Neural cell (in vitro differentiated cells): ENCODE measurements at regions not wholly inside any gene's neighbourhood (a gene's known extent, or its start where the extent isn't known, plus 50 kb on each side); places are given as distances from the start of the nearest gene placed in this dataset.

Experiments used
- H2AFZ ChIP-seq: fragments of 200-600, 300-800 bp; sonication (generic), shearing (Covaris generic); 2 replicates; pipeline ENCODE4 v1.6.0; 2014; ENCODE audit warnings: low read depth, mild to moderate bottlenecking, antibody characterized with exemption, low read length, moderate library complexity
- H3F3A ChIP-seq: fragments of 200-600 bp; shearing (Covaris generic); 2 replicates; pipeline ENCODE4 v1.6.1; 2016; ENCODE audit warnings: mild to moderate bottlenecking, moderate library complexity, mixed read lengths, antibody characterized with exemption, low read length; ENCODE audit not compliant: insufficient read depth, poor library complexity, severe bottlenecking
- H3K27ac ChIP-seq: fragments of 200-600, 300-800 bp; sonication (generic), shearing (Covaris generic); 2 replicates; pipeline ENCODE4 v1.5.1; 2014; ENCODE audit warnings: mild to moderate bottlenecking, low read length, moderate library complexity
- H3K27me3 ChIP-seq: fragments of 300-800, 200-600 bp; sonication (generic), shearing (Covaris generic); 2 replicates; pipeline ENCODE4 v1.6.0; 2014; ENCODE audit warnings: mild to moderate bottlenecking, low read depth, low read length, moderate library complexity; ENCODE audit not compliant: insufficient read depth
- H3K36me3 ChIP-seq: fragments of 300-800, 200-600 bp; sonication (generic), shearing (Covaris generic); 2 replicates; pipeline ENCODE4 v1.5.1; 2014; ENCODE audit warnings: mild to moderate bottlenecking, antibody characterized with exemption, low read length, moderate library complexity; ENCODE audit not compliant: insufficient read depth
- H3K4me2 ChIP-seq: fragments of 300-800, 200-600 bp; sonication (generic), shearing (Covaris generic); 2 replicates; pipeline ENCODE4 v1.6.0; 2014; ENCODE audit warnings: mild to moderate bottlenecking, low read length
- H3K4me3 ChIP-seq: fragments of 300-800, 200-600 bp; sonication (generic), shearing (Covaris generic); 2 replicates; pipeline ENCODE4 v1.5.1; 2014; ENCODE audit warnings: mild to moderate bottlenecking, low read length, moderate library complexity
- H3K79me2 ChIP-seq: fragments of 200-600 bp; shearing (Covaris generic); replicated peaks from 2 replicates; pipeline ENCODE4 v1.6.0; 2014; ENCODE audit warnings: mild to moderate bottlenecking, low read length, moderate library complexity; ENCODE audit not compliant: insufficient read depth
- H3K9ac ChIP-seq: fragments of 300-800, 200-600 bp; sonication (generic), shearing (Covaris generic); 2 replicates; pipeline ENCODE4 v1.6.1; 2016; ENCODE audit warnings: mild to moderate bottlenecking, low read length, mixed read lengths
- H3K9me2 ChIP-seq: fragments of 200-600 bp; shearing (Covaris generic); 2 replicates; pipeline ENCODE4 v1.6.1; 2016; ENCODE audit warnings: mild to moderate bottlenecking, low read length, mixed read lengths; ENCODE audit not compliant: insufficient read depth
- H3K9me3 ChIP-seq: fragments of 200-600, 300-800 bp; sonication (generic), shearing (Covaris generic); 2 replicates; pipeline ENCODE4 v1.6.1; 2016; ENCODE audit warnings: mild to moderate bottlenecking, mixed run types, low read length, moderate library complexity, mixed read lengths
- H4K20me1 ChIP-seq: fragments of 200-600 bp; shearing (Covaris generic); 2 replicates; pipeline ENCODE4 v1.6.1; 2016; ENCODE audit warnings: mild to moderate bottlenecking, mixed run types; ENCODE audit not compliant: insufficient read depth
- CTCF ChIP-seq: fragments of 450-650 bp; IDR thresholded peaks from 2 replicates; pipeline ENCODE4 v1.5.1; 2014; ENCODE audit warnings: antibody characterized with exemption, mild to moderate bottlenecking, moderate library complexity; ENCODE audit not compliant: poor library complexity, severe bottlenecking
- EP300 ChIP-seq: fragments of 450-650 bp; conservative IDR thresholded peaks from 2 replicates; pipeline ENCODE4 v1.6.1; 2014; ENCODE audit warnings: antibody characterized with exemption, mild to moderate bottlenecking, moderate library complexity; ENCODE audit not compliant: poor library complexity, severe bottlenecking
- EZH2 ChIP-seq: fragments of 200-600, 300-800 bp; shearing (Covaris generic), sonication (generic); IDR thresholded peaks from 2 replicates; pipeline ENCODE4 v1.6.1; 2014; ENCODE audit warnings: antibody characterized with exemption, low read length, borderline replicate concordance, mild to moderate bottlenecking; ENCODE audit not compliant: insufficient read depth, poor library complexity, severe bottlenecking
- MXI1 ChIP-seq: fragments of 450-650 bp; conservative IDR thresholded peaks from 2 replicates; pipeline ENCODE4 v1.6.1; 2014; ENCODE audit warnings: antibody characterized with exemption, mild to moderate bottlenecking; ENCODE audit not compliant: poor library complexity, severe bottlenecking
- POLR2AphosphoS5 ChIP-seq: IDR thresholded peaks from 2 replicates; pipeline ENCODE4 v1.6.1; 2012
- RAD21 ChIP-seq: fragments of 450-650 bp; conservative IDR thresholded peaks from 2 replicates; pipeline ENCODE4 v1.6.1; 2014; ENCODE audit warnings: antibody characterized with exemption, mild to moderate bottlenecking, moderate library complexity
- REST ChIP-seq: IDR thresholded peaks from 2 replicates; pipeline ENCODE4 v1.6.1; 2012; ENCODE audit warnings: borderline replicate concordance
- SMC3 ChIP-seq: fragments of 450-650 bp; conservative IDR thresholded peaks from 2 replicates; pipeline ENCODE4 v1.6.1; 2014; ENCODE audit warnings: antibody characterized with exemption, mild to moderate bottlenecking, moderate library complexity; ENCODE audit not compliant: poor library complexity
- TAF1 ChIP-seq: IDR thresholded peaks from 2 replicates; pipeline ENCODE4 v1.6.1; 2012; ENCODE audit warnings: low read depth

- Histone ChIP-seq H3K9me3 (no peaks in the 10 kb centered on the region), H3F3A (no peaks in the 10 kb centered on the region), H3K9me2 (no peaks in the 10 kb centered on the region), H3K27ac (no peak overlapping the region), H3K4me2 (no peak overlapping the region), H3K27me3 (no peaks in the 10 kb centered on the region), H3K9ac (no peak overlapping the region), H3K4me3 (no peak overlapping the region), H4K20me1 (no peaks in the 10 kb centered on the region), H2AFZ (no peak overlapping the region), H3K36me3 (no peaks in the 10 kb centered on the region), H3K79me2 (no peaks in the 10 kb centered on the region)
- TF ChIP-seq EZH2 (no peak), POLR2AphosphoS5 (no peak), TAF1 (no peak), EP300 (no peak), MXI1 (no peak), CTCF (no peak), RAD21 (no peak), REST (no peak), SMC3 (no peak)
These were observed 406.1 kb downstream of the GPM6A start for GRCh38 chr4:175405961-175406360.

GRCh38 chr4:175407926-175408325, 404.1 kb downstream of the GPM6A start:
- no peaks in the 10 kb centered on the region for H3F3A ChIP-seq

More at GRCh38 chr4:175407926-175408325, 404.1 kb downstream of the GPM6A start:
- Histone ChIP-seq H2AFZ (no peak overlapping the region), H3K4me2 (no peak overlapping the region), H3K4me3 (peak overlapping the region; percentile 16), H3K9me2 (no peaks in the 10 kb centered on the region), H3K79me2 (no peaks in the 10 kb centered on the region), H3K36me3 (no peaks in the 10 kb centered on the region), H3K9ac (no peak overlapping the region), H3K27me3 (no peaks in the 10 kb centered on the region), H4K20me1 (no peaks in the 10 kb centered on the region), H3K9me3 (no peaks in the 10 kb centered on the region), H3K27ac (no peak overlapping the region)
- no peak for TF ChIP-seq MXI1
- no peak for TF ChIP-seq CTCF
- no peak for TF ChIP-seq EZH2
- TF ChIP-seq SMC3, result no peak
- no peak for TF ChIP-seq TAF1
- no peak for TF ChIP-seq POLR2AphosphoS5
- no peak for TF ChIP-seq RAD21
- no peak for TF ChIP-seq REST
- TF ChIP-seq EP300, result no peak
